ENCODE measurements at regions not wholly inside any gene's neighbourhood (a gene's known extent, or its start where the extent isn't known, plus 50 kb on each side); places are given as distances from the start of the nearest gene placed in this dataset.

- no peak for DNase-seq
- Histone ChIP-seq H3K4me3 (replicated peaks in 1 of 3) (no peak overlapping the region), H3K27ac (no peak overlapping the region), H3K9me3 (no peaks in the 10 kb centered on the region), H3K27me3 (no peaks in the 10 kb centered on the region), H3K4me1 (no peaks in the 10 kb centered on the region), H3K36me3 (no peaks in the 10 kb centered on the region)
- no peak for TF ChIP-seq POLR2A (IDR thresholded peaks at IDR 0.05)
- no peak for TF ChIP-seq CTCF (IDR thresholded peaks at IDR 0.05)
- intact Hi-C loops (cut with DNase I) = no loop called here
- 53 to 54% methylated on average over 4 of the region's 4 CpGs for WGBS, 2 donors
These were observed 150.2 kb downstream of the ACTBL2 start for GRCh38 chr5:57332361-57332760.

GRCh38 chr5:57327561-57328367, 153.9 kb downstream of the GPBP1 start:
- 61 to 75% methylated on average over 3 of the region's 3 CpGs for WGBS, 2 donors
- intact Hi-C loops (cut with DNase I) = no loop called here
- Histone ChIP-seq H3K27me3 (no peaks in the 10 kb centered on the region), H3K4me3 (replicated peaks in 1 of 3) (no peak overlapping the region), H3K27ac (no peak overlapping the region), H3K4me1 (no peaks in the 10 kb centered on the region), H3K9me3 (no peaks in the 10 kb centered on the region), H3K36me3 (no peaks in the 10 kb centered on the region)
- no peak for TF ChIP-seq CTCF (IDR thresholded peaks at IDR 0.05)
- no peak for TF ChIP-seq POLR2A (IDR thresholded peaks at IDR 0.05)
- DNase-seq = no peak

GRCh38 chr5:57325678-57326397, 152.0 kb downstream of the GPBP1 start:
- intact Hi-C loops (cut with DNase I) = no loop called here
- TF ChIP-seq POLR2A (IDR thresholded peaks at IDR 0.05) (no peak), CTCF (IDR thresholded peaks at IDR 0.05) (no peak)
- 86% methylated on average over 4 of the region's 4 CpGs for WGBS, 2 donors
- Histone ChIP-seq H3K9me3 (no peaks in the 10 kb centered on the region), H3K4me3 (replicated peaks in 1 of 3) (no peak overlapping the region), H3K27ac (no peak overlapping the region), H3K27me3 (no peaks in the 10 kb centered on the region), H3K4me1 (no peaks in the 10 kb centered on the region), H3K36me3 (no peaks in the 10 kb centered on the region)
- no peak for DNase-seq

- Histone ChIP-seq H3K36me3 (no peaks in the 10 kb centered on the region), H3K27me3 (no peaks in the 10 kb centered on the region), H3K4me1 (no peaks in the 10 kb centered on the region), H3K27ac (no peak overlapping the region), H3K9me3 (no peaks in the 10 kb centered on the region), H3K4me3 (replicated peaks in 1 of 3) (no peak overlapping the region)
- intact Hi-C loops (cut with DNase I) = no loop called here
- no peak for DNase-seq
- 79 to 81% methylated on average over 4 of the region's 4 CpGs for WGBS, 2 donors
- TF ChIP-seq POLR2A (IDR thresholded peaks at IDR 0.05) = no peak
- no peak for TF ChIP-seq CTCF (IDR thresholded peaks at IDR 0.05)
These were observed 151.0 kb downstream of the GPBP1 start for GRCh38 chr5:57324861-57325260.

- H3K27me3 ChIP-seq = no peaks in the 10 kb centered on the region
- 66 to 76% methylated on average over 4 of the region's 4 CpGs for WGBS, 2 donors
- DNase-seq = no peak
- no peaks in the 10 kb centered on the region for H3K36me3 ChIP-seq
- H3K9me3 ChIP-seq = no peaks in the 10 kb centered on the region
- intact Hi-C loops (cut with DNase I) = no loop called here
- H3K4me3 ChIP-seq (replicated peaks in 1 of 3) = no peak overlapping the region
- H3K27ac ChIP-seq = no peak overlapping the region
- TF ChIP-seq CTCF (IDR thresholded peaks at IDR 0.05) (no peak), POLR2A (IDR thresholded peaks at IDR 0.05) (no peak)
- no peaks in the 10 kb centered on the region for H3K4me1 ChIP-seq
These were observed 150.3 kb downstream of the GPBP1 start for GRCh38 chr5:57324181-57324580.
